ENCODE measurements at regions not wholly inside any gene's neighbourhood (a gene's known extent, or its start where the extent isn't known, plus 50 kb on each side); places are given as distances from the start of the nearest gene placed in this dataset.
A peak's percentile ranks its signal among the peaks of the same experiment; 100 is the strongest.

GRCh38 chr4:108567831-108568230 is 52.5 kb upstream of the RPL34 start:
- no peak for DNase-seq

- no peak for DNase-seq
Measured at GRCh38 chr4:108561116-108561515, 59.3 kb upstream of the RPL34 start.

- DNase-seq = no peak
Measured at GRCh38 chr4:108560616-108561015, 59.8 kb upstream of the RPL34 start.

GRCh38 chr4:108559911-108560310 is 60.5 kb upstream of the RPL34 start:
- DNase-seq = no peak

- no peak for DNase-seq
Measured at GRCh38 chr4:108559068-108559793, 61.1 kb upstream of the RPL34 start.

- DNase-seq = no peak
Measured at GRCh38 chr4:108556588-108557200, 63.7 kb upstream of the RPL34 start.

GRCh38 chr4:108556166-108556565 is 64.2 kb upstream of the RPL34 start:
- DNase-seq = no peak

- no peak for DNase-seq
Measured at GRCh38 chr4:108555701-108556100, 64.7 kb upstream of the RPL34 start.

GRCh38 chr4:108547682-108548081 is 72.7 kb upstream of the RPL34 start:
- no peak for DNase-seq

GRCh38 chr4:108546728-108547127 is 73.6 kb upstream of the RPL34 start:
- no peak for DNase-seq

- no peak for DNase-seq
Measured at GRCh38 chr4:108544481-108544880, 75.9 kb upstream of the RPL34 start.

- DNase-seq = no peak
Measured at GRCh38 chr4:108543359-108543968, 76.9 kb upstream of the RPL34 start.

- DNase-seq = peak; percentile 62
Measured at GRCh38 chr4:108540536-108540935, 79.8 kb upstream of the RPL34 start.

GRCh38 chr4:108536577-108536976 is 83.8 kb upstream of the RPL34 start:
- no peak for DNase-seq

- no peak for DNase-seq
Measured at GRCh38 chr4:108535757-108536156, 84.6 kb upstream of the RPL34 start.

- no peak for DNase-seq
Measured at GRCh38 chr4:108533876-108534275, 86.5 kb upstream of the RPL34 start.

- DNase-seq = no peak
Measured at GRCh38 chr4:108533245-108533844, 87.0 kb upstream of the RPL34 start.

GRCh38 chr4:108532738-108533137 is 87.6 kb upstream of the RPL34 start:
- no peak for DNase-seq

- no peak for DNase-seq
Measured at GRCh38 chr4:108532187-108532586, 88.2 kb upstream of the RPL34 start.

- no peak for DNase-seq
Measured at GRCh38 chr4:108531461-108531860, 88.9 kb upstream of the RPL34 start.

GRCh38 chr4:108529984-108530905 is 90.1 kb upstream of the RPL34 start:
- DNase-seq = no peak

GRCh38 chr4:108529102-108529501 is 91.3 kb upstream of the RPL34 start:
- no peak for DNase-seq

GRCh38 chr4:108527723-108528122 is 92.7 kb upstream of the RPL34 start:
- DNase-seq = no peak

All from retina (tissue), 1 donor.